ENCODE measurements at regions not wholly inside any gene's neighbourhood (a gene's known extent, or its start where the extent isn't known, plus 50 kb on each side); places are given as distances from the start of the nearest gene placed in this dataset.
"Not testable (repeated sequence)": the region's sequence is repeated elsewhere in the genome, so short reads cannot be mapped to it uniquely, and the experiment has no call there.

- Histone ChIP-seq H3K4me1 (no peaks in the 10 kb centered on the region), H3K36me3 (no peaks in the 10 kb centered on the region), H3K27me3 (no peaks in the 10 kb centered on the region), H3K27ac (replicated peaks in 1 of 4) (no peak overlapping the region), H3K9me3 (no peaks in the 10 kb centered on the region), H3K4me3 (no peak overlapping the region)
- TF ChIP-seq POLR2AphosphoS5 (IDR thresholded peaks at IDR 0.05) (no peak), EP300 (IDR thresholded peaks at IDR 0.05) (no peak), CTCF (IDR thresholded peaks at IDR 0.05) (no peak), POLR2A (IDR thresholded peaks at IDR 0.05; ENCODE audit: low read depth) (no peak)
- 81% methylated on average over 5 of the region's 5 CpGs for WGBS
- no peak for DNase-seq (ENCODE audit: extremely low spot score)
- intact Hi-C loops (cut with DNase I), result no loop called here
Observed at GRCh38 chr1:90821788-90822359, 104.8 kb upstream of the BARHL2 start.

GRCh38 chr1:90821152-90821787, 104.2 kb upstream of the BARHL2 start:
- Histone ChIP-seq H3K9me3 (no peaks in the 10 kb centered on the region), H3K27me3 (no peaks in the 10 kb centered on the region), H3K27ac (replicated peaks in 1 of 4) (no peak overlapping the region), H3K4me3 (no peak overlapping the region), H3K36me3 (no peaks in the 10 kb centered on the region), H3K4me1 (no peaks in the 10 kb centered on the region)
- WGBS, result 76% methylated on average over 5 of the region's 5 CpGs
- TF ChIP-seq EP300 (IDR thresholded peaks at IDR 0.05), result no peak
- no peak for TF ChIP-seq POLR2A (IDR thresholded peaks at IDR 0.05; ENCODE audit: low read depth)
- no peak for DNase-seq (ENCODE audit: extremely low spot score)
- intact Hi-C loops (cut with DNase I), result no loop called here

GRCh38 chr1:90820745-90821144, 103.6 kb upstream of the BARHL2 start:
- Histone ChIP-seq H3K9me3 (no peaks in the 10 kb centered on the region), H3K4me3 (no peak overlapping the region), H3K4me1 (no peaks in the 10 kb centered on the region), H3K27me3 (no peaks in the 10 kb centered on the region), H3K27ac (replicated peaks in 1 of 4) (no peak overlapping the region), H3K36me3 (no peaks in the 10 kb centered on the region)
- DNase-seq (ENCODE audit: extremely low spot score), result no peak
- 85% methylated on average over 2 of the region's 2 CpGs for WGBS
- TF ChIP-seq POLR2AphosphoS5 (IDR thresholded peaks at IDR 0.05), result no peak
- TF ChIP-seq POLR2A (IDR thresholded peaks at IDR 0.05; ENCODE audit: low read depth), result no peak
- no peak for TF ChIP-seq CTCF (IDR thresholded peaks at IDR 0.05)
- TF ChIP-seq EP300 (IDR thresholded peaks at IDR 0.05), result no peak
- intact Hi-C loops (cut with DNase I), result no loop called here

DNA sequence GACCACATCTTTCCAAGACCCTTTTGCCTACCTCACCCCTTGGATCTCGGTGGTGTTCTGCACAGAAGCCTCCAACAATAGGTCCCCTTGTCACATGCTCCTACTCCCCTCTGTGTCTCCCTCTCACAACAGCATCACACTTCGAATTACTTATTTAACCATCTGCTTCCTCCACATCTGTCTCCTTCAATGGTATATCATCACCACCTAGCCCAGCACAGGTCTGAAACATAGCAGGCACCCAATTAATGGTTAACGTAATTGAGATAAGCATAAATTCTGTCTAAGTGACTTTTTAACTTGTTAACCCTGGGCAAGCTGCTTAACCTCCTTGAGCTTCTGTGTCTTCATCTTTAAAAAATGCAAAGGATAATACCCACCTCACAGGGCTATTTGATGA, 100.3 kb upstream of the BARHL2 start:
- no peak for DNase-seq (ENCODE audit: extremely low spot score)
- 75% methylated on average over 3 of the region's 3 CpGs for WGBS
- H3K27me3 ChIP-seq, result no peaks in the 10 kb centered on the region
- no peaks in the 10 kb centered on the region for H3K36me3 ChIP-seq
- intact Hi-C loops (cut with DNase I), result no loop called here
- H3K27ac ChIP-seq (replicated peaks in 1 of 4), result no peak overlapping the region
- H3K9me3 ChIP-seq, result no peaks in the 10 kb centered on the region
- H3K4me1 ChIP-seq, result no peaks in the 10 kb centered on the region
- TF ChIP-seq POLR2A (IDR thresholded peaks at IDR 0.05; ENCODE audit: low read depth), result no peak
- no peak for TF ChIP-seq POLR2AphosphoS5 (IDR thresholded peaks at IDR 0.05)
- no peak for TF ChIP-seq EP300 (IDR thresholded peaks at IDR 0.05)
- TF ChIP-seq CTCF (IDR thresholded peaks at IDR 0.05), result no peak
- no peak overlapping the region for H3K4me3 ChIP-seq

DNA sequence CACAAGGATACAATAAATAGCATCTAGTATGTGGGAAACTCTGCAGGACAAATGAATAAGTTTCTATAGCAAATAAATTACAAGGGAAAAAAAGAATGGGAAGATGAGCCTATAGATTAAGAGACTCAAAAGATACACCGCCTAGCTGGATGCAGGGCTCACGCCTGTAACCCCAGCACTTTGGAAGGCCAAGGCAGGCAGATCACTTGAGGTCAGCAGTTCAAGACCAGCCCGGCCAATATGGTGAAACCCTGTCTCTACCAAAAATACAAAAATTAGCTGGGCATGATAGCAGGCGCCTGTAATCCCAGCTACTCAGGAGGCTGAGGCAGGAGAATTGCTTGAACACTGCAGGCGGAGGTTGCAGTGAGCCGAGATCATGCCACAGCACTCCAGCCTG, 95.1 kb upstream of the BARHL2 start:
- H3K9me3 ChIP-seq; H3K27me3 ChIP-seq; H3K27ac ChIP-seq (replicated peaks in 1 of 4); H3K4me3 ChIP-seq; H3K36me3 ChIP-seq; intact Hi-C loops (cut with DNase I); DNase-seq (ENCODE audit: extremely low spot score); H3K4me1 ChIP-seq: not testable (repeated sequence)
- 87% methylated on average over 6 of the region's 6 CpGs for WGBS

- DNase-seq (ENCODE audit: extremely low spot score); H3K36me3 ChIP-seq; H3K9me3 ChIP-seq; H3K4me3 ChIP-seq; H3K27ac ChIP-seq (replicated peaks in 1 of 4); H3K4me1 ChIP-seq; H3K27me3 ChIP-seq; intact Hi-C loops (cut with DNase I): not testable (repeated sequence)
- WGBS, result 74% methylated on average over 5 of the region's 5 CpGs
Observed at GRCh38 chr1:90811444-90811950, 94.4 kb upstream of the BARHL2 start.
